ENCODE measurements at regions not wholly inside any gene's neighbourhood (a gene's known extent, or its start where the extent isn't known, plus 50 kb on each side); places are given as distances from the start of the nearest gene placed in this dataset.

DNA sequence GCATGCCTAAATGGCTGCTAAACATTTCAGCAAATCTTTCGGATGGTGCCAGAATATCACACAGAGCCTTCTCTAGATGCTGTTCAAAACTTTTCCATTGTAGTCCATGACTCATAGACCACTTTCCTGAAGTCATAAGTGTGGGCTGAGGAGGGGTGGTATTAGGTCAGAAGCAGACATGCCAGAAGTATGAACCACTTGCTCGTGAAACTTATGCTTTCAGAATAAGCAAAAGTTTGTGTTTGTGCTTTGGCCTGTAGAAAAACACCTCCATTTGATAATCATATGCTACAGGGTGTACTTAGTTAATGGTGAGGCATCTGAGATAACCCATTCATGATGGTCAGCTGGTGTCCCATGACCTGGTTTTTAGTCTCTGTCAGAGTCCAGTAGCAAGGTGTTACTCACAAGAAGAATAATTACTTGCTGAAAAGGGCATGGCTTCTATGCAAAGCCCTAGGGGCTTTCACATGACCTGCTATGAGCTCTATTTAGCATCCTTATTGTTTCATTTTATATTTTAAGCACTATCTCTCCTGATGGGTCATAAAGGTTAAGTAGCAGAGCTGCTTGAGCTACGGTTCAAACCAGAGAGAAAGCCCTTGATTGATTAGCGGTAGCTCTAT is 183.1 kb upstream of the IVNS1ABP start:
- peak; percentile 82 for DNase-seq (ENCODE audit: low spot score)

DNA sequence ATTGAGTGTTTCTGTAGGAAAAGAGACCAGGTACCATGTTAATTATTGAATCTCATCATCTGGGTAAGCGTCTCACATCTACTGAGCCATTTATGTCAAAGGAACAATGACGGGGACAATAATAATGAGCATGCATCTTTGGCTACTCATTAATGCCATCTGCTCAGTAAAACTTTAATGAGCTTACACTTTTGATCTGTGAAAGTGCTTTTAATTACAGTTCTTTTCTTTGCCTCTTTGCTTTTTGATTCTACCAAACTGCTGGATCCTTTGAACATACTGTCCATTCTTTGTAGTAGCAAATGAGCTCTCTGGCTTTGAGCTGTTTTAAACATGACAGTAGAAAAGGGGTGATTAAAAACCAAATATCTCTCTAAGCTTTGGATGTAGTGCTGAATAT is 181.2 kb upstream of the IVNS1ABP start:
- DNase-seq (ENCODE audit: low spot score) = no peak

DNA sequence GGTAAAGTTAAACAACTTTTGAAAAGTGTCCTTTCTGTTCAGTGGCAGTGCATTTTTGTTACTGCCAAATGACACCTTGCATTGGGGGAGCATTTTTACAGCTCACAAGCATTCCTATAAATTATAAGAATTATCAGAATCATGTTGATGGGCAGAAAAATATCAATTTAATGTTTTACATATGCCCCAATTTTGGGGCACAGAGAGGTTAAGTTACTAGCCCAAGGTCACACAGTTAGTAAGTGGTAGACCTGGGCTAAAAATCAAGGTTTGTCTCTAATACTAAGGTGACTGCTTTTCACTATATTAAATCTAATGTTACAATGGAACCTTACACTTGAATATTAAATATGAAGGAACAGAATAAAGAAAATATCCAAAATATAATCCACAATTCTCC is 180.1 kb upstream of the IVNS1ABP start:
- no peak for DNase-seq (ENCODE audit: low spot score)

DNA sequence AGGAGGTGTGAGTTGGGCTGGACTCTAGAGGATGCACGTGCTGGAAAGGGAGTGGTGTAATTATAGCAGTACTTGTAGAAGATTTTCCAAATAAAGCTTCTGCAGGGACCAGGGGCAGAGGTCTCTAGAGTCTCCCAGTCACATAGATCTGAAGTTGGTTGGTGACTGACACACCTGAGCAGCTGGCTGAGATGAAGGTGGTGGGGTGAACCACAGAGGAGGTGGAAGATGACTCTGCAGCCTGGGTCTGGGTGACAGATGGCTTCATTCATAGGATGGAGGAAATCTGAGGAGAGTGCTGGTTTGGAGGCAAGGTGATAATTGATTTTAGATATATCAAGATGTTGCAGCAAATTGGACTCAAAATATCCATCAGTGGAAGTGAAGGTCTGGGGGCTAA is 178.9 kb upstream of the IVNS1ABP start:
- no peak for DNase-seq (ENCODE audit: low spot score)

DNA sequence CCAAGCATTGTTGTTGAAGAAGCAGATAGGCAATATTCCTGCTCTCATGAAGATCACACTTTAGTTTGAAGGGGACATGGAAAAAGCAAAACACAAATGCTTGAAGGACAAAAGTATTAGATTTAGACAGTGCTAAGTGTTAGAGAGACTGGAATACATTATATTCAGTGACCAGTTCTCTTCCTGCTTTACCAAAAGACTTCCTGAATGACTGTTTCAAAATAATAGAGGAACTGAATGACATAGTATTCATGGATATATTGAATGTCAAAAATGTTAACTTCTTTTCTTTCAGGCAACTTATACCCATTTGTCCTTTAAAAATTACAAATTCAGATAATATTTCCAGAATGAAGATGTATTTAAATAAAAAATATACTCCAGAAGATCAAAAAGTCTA is 178.0 kb upstream of the IVNS1ABP start:
- DNase-seq (ENCODE audit: low spot score) = no peak

DNA sequence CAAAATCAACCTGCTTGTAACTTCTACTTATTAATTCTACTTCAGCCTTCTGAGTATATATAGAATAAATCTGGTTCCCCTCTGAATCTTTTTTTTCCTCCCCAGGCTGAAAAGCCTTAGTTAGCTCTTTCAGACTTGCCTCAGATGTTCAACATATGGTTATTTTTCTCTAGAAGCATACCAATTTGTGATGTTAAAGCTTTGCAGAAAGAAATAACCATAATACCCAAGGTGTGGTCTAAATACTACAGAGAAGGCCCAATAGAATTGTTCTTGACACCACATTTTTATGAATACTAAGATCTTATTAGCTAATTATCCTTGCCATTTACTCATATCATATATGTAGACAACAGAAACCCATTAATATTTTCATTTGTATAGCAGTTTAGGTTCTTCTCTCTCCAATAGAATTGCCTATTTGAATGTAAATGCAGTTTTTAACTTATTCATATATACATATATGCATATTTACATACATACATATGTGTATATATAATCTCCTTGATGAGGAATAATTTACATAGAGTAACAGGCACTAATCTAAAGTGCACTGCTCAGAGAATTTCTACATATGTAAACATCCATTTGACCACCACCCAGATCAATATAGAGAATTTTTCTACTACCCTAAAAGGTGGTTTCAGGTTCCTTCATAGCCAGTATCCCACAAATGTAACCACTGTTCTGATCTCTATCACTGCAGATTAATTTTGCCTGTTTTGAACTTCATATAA is 175.2 kb upstream of the IVNS1ABP start:
- DNase-seq (ENCODE audit: low spot score) = no peak

DNA sequence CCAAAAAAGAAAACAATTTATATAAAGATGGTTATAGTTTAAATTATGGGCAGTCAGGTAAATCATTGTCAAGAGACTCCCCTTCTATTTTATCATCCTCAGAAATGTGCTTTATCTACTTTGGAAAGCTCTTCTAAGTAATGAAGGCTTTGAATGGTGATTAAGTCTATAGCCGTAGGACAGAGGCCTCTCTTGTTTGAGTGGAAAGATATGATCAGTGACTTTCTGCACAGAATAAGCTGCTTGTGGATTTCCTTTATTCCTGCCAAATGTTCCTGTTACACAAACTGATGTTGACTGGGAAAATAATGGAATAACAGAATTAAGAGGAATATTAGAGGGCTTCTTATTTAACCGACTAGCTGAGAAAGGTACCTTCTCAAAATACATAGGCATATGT is 174.6 kb upstream of the IVNS1ABP start:
- DNase-seq (ENCODE audit: low spot score) = no peak

DNA sequence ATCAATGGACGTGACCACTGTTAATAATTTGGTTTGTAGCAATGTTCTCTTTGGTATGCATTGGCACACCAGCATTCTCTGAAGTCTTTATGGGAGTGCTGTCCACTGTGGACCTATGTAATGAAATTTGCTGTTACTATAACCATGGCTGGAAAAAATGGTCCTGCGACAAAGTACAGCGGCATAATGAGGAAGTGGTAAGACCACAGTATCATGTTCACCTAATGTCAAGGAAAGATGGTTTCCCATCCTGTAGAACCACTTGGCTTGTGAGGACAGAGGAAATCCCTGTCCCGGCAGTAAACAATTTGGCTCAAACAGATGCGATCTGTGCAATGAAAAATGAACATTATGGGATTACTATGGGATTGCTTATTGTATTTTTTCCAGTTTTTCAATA is 173.9 kb upstream of the IVNS1ABP start:
- no peak for DNase-seq (ENCODE audit: low spot score)

DNA sequence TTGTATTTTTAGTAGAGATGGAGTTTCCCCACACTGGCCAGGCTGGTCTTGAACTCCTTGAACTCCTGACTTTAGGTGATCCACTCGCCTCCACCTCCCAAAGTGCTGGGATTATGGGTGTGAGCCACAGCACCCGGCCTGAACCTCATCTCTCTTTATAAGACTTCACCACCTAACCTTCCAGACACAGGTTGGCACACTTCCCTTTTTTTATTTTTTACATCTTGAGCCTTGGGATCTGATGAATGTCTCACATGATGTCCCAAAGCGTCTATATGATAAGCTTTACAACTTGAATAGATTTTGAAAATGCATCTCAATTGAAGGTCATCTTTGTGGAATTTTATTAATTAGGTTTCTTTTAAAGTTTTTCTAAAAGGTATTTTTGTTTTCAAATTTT is 172.4 kb upstream of the IVNS1ABP start:
- no peak for DNase-seq (ENCODE audit: low spot score)

DNA sequence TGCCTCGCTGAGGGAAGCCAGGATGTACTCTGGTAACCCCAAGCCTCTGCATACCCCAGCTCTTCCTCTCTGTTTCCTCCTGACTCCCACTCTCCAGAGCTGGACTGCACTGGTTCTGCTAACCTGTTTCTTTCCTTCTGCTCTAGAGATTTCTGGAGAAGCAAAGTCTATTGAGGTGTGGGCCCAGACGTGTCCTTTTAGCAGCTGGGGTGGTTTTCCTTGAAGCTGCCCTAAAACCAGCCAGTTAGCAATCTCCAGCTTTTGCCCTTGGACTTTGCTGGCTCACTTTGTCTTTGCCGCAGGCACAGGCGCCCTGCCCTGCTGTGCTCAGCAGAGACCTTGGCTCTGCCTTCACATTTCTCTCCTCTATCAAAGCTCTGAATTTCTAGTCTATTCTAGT is 171.8 kb upstream of the IVNS1ABP start:
- no peak for DNase-seq (ENCODE audit: low spot score)

DNA sequence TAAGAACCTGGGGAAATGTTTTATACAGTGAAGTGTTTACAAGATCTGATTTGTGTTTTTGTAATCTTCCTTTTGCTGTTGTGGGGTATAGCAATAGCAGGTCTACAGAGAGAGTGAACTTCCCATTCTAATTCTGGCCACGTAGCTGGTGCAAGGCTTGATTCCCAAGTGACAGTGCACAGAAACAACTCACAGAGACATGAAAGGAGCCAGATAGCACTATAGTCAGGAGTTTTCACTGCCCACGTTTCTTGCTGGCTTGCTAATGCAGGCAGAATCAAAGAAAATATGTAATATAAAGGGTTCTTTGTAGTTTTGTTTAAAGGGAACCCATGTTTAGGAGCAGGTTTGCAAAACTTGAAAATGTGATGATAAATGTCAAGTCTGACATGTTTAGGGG is 170.9 kb upstream of the IVNS1ABP start:
- DNase-seq (ENCODE audit: low spot score) = no peak

DNA sequence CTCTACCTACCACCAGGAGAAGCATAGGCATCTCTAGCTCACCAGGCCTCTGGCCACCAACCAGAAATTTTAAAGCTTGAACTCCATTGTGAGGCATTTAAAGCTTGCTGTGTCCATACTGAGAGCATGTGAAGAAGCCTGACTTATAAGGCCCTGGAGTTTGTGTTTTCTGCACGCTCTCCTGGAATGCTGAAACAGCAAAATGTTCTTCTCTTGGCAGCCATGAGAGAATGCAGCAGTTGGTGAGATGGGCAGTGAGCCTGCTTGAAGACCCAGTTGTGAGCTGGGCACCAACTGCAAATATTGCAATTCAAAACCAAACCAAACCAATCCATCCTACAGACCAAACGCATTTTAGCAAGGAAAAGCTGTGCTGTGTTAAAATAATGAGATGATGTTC is 170.0 kb upstream of the IVNS1ABP start:
- no peak for DNase-seq (ENCODE audit: low spot score)

DNA sequence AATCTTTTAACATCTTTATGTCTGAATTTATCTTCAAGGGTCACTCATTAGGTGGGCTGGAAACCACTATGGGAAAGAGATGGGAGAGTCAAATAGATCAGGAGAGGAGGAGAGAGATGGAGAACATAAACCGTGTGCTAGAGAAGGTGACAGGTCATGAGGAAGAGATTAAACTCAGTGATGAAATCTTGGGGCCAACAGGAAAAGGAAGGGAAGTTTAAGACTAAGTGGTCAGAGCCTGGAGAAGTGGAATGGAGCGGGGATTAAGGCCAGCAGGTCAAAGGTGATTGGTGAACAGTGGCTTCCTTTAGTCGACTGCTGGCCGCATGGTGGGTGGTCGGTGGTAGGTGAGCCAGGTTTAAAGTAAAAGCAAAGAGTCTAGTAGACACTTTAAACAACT is 169.3 kb upstream of the IVNS1ABP start:
- no peak for DNase-seq (ENCODE audit: low spot score)

DNA sequence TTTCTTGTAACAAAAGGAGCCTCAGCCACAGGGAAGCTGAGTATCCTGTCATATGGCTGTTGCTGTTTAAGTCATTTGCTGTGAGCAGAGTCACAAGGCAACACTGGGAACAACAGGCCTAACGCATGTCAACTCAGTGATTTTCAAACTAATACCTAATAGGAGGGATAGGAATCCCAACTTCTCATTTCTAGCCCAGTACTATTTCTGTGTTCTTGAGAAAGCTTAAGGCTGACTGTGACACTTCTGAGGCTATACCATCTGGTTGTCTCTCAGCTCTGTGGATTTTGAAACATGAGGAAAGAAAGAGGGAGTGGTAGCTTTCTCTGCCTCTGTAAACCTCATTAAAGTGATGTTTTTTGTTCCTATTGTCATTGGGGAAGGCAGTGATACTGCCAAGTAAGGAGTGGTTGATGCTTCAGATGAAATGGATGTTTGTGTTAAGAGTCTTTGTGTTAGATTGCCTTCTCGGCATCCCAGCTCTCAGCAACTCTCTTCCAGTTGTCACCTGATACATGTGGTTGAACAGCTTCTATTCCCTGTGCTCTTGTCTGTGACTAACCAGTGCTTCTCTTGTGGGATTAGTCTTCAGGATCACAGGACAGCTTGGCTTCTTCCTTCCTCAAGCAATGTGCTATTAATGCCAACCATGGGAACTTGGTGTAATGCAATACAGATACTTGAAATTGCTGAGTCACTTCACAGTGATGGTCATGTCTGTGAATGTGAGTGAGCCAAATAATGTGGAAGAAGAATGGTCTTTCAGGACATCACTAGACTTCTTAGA is 166.8 kb upstream of the IVNS1ABP start:
- peak; percentile 80 for DNase-seq (ENCODE audit: low spot score)

DNA sequence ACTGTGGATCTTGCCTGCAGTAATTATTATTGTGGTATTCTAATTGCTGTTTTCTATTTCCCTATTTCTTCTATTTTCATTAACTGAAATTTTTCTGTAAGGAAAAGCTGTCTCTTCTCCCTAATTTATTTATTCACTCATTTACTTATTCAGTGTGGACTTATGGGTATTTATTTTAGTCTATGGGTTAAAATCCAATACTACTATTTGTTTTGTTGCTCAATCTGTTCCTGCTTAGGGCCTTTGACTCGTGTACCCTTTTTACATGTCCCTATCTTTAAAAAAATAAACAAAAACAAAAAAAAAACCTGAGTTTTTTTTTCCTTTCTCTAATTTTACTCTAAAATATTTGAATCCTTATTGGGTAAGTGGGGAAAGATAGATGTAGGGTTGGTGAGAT is 166.2 kb upstream of the IVNS1ABP start:
- DNase-seq (ENCODE audit: low spot score) = no peak

DNA sequence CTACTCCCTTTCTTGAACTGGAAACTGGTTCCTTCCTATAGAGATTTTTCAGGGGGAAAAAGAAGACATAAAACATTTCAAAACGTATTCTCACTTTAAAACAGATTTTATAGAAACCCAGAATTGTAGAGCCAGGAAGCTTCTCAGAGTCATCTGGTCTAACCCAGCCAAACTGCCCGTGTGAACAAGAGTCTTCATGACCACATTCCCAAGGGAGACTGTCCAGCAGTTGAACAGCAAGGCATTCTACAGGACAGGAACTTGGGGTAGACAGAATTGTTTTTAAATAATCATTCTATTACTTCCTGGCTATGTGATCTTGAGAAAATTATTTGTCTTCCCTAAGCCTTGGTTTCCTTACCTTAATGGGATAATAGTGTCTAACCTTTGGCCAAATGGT is 163.5 kb upstream of the IVNS1ABP start:
- DNase-seq (ENCODE audit: low spot score) = no peak

DNA sequence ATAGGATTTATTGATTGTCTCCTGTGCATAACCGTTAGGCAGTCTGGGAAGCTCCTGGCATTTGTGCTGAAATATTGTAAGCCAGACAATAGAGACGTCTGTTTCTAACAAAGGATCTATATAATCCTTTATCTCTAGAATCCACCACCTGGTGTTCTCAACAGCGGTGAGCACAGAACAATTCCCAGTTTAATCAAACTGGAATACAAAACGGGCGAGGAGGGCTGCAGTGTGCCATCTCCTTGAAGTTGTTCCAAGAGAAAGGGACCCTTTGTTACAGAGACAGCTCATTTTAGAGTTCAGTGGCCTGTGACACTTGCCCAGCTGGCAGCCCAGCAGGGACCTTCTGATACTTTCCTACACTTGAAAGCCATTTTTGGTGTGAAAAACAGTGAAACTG is 162.8 kb upstream of the IVNS1ABP start:
- DNase-seq (ENCODE audit: low spot score) = no peak

DNA sequence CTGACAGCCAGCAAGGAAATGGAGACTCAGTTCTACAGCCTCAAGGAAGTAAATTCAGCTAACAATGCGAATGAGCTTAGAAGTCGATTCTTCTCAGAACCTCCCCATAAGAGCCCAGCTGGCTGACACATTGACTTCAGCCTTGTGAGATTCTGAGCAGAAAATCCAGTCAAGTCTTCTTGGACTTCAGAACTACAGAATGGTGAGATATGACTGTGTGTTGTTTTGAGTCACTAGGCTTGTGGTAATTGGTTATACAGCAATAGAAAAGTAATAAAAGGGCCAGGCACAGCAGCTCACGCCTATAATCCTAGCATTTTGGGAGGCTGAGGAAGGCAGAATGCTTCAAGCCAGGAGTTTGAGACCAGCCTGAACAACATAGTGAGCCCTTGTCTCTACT is 161.8 kb upstream of the IVNS1ABP start:
- DNase-seq (ENCODE audit: low spot score) = no peak

DNA sequence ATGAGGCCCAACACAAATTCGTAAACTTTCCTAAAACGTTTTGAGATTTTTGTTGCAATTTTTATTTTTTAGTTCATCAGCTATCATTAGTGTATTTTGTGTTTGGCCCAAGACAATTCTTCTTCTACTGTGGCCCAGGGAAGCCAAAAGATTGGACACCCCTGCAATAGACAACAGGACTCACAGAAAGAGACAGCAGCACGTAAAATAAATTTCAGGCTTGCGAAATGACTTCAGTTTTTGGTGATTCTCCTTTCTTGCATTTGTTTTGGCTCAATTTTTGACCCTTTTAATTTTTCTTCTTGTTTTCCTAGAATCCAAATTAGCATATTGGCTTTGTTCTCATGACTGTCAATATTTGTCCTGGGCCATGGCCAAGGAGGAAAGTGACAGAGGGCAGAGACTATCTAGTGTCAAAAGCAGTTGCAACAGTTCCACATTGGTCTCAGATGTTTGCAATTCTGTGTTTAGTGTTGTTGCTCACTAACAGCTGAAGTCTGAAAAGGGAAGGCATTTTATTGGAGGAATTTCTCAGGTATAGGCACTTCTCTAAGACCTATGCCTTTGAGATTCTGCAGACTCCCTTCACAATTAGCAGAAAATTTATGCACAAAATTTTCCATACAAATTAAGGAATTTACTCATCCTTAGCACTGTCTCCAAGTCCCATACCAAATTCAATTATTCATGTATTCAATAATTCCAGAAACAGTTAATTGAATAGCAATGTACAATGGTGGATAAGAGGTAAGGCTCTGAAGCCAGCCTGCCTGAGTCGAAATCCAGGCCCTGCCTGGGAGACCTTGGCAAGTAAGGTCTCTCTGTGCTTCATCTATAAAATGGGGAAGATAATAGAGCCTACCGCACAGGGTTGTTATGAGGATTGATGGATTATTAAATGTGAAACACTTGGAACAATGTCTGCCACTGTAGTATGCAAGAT is 160.9 kb upstream of the IVNS1ABP start:
- DNase-seq (ENCODE audit: low spot score) = no peak

DNA sequence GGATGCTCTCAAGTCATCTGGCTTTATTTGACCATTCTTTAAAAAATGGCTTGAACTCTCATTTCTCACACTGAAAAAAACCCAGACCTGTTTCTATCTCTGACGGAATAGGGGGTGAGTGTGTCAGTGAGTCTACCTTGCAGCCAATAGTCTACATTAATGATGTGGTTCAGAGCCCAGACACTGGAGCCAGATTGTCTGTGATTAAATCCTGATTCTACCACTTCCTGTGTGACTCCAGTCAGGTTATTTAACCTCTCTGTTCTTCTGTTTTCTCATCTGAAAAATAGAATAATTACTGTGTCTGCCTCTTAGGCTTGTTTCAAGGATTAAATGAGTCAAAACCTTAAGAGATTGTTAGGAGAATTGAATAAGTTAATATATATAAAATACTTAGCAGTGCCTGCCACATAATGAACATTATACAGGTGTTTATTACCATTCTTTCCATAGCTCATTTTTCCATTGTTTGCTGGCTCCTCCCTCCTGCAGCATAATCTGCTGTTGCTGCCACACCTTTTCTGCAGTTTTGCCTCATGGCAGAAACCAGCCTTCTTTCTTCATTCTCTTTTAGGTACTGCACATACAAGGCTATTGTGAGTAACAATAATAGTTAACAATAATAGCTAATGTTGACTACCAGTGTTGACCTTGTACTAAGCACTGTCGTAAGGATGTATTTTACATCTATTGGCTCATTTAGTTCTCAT is 157.6 kb upstream of the IVNS1ABP start:
- no peak for DNase-seq (ENCODE audit: low spot score)

DNA sequence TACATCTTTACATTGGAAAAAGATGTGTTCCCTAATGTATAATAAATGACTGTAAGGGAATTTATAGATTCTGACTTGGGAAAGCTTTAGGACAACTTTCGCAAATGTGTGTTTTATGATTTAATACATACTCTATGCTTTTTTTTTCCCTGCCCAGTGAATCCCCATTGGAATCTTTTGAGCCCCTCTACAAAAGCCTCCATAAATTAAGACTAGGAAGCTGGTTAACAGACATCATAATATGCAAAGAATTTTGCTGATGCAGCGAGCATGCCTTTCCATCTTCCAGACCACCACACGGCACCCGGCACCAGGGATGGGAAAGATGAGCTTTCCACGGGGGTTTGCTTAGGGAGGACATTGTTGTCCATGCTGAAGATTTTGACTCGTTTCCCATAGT is 156.1 kb upstream of the IVNS1ABP start:
- no peak for DNase-seq (ENCODE audit: low spot score)

DNA sequence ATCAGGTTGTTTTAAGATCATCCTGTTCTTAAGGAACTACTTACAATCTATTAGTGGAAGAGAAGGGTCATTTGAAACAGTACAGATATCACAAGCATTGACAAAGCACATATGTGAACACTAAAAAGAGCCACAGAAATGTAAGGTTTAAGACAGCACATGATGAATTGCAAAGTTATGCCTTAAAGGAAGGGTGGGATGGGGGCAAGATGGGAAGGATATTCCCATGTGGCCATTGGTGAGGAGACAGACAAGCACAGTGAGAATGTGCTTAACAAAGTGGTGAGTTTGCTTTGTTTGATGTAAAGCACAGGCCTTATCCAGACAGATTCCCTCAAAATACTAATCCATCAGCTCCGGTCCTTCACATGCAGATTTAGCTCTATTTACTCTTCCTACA is 151.6 kb upstream of the IVNS1ABP start:
- no peak for DNase-seq (ENCODE audit: low spot score)

Measured in GM03348 (cell line).